ENCODE measurements at regions not wholly inside any gene's neighbourhood (a gene's known extent, or its start where the extent isn't known, plus 50 kb on each side); places are given as distances from the start of the nearest gene placed in this dataset.

DNA sequence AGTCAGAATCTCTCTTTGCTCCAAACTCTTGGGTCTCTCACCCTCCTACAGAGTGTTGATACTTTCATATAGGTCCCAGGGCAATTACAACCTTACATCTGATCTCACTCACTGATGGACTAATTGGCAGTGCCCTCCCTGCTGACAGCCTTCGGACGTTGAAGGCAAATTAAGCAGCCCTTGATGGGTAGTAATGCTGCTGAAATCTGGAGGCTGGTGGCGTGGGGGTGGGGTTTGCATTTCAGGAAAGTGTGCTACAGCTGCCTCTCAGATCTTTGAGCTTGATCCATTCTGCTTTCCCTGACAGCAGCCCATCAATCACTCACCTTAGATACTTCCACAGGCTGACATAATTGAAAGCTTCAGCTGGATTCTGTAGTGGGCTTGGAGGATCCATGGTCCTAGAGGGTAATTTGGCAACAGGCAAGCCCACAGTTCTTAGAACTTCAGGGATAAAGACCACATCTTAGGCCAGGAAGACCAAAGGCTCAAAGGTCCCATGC, 349.1 kb upstream of the PODXL start:
- TF ChIP-seq, protein P1, sequence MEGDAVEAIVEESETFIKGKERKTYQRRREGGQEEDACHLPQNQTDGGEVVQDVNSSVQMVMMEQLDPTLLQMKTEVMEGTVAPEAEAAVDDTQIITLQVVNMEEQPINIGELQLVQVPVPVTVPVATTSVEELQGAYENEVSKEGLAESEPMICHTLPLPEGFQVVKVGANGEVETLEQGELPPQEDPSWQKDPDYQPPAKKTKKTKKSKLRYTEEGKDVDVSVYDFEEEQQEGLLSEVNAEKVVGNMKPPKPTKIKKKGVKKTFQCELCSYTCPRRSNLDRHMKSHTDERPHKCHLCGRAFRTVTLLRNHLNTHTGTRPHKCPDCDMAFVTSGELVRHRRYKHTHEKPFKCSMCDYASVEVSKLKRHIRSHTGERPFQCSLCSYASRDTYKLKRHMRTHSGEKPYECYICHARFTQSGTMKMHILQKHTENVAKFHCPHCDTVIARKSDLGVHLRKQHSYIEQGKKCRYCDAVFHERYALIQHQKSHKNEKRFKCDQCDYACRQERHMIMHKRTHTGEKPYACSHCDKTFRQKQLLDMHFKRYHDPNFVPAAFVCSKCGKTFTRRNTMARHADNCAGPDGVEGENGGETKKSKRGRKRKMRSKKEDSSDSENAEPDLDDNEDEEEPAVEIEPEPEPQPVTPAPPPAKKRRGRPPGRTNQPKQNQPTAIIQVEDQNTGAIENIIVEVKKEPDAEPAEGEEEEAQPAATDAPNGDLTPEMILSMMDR (conservative IDR thresholded peaks at IDR 0.05; ENCODE audit: low read depth, low read length) = no peak
- no peak for TF ChIP-seq CHD1 (IDR thresholded peaks at IDR 0.05; ENCODE audit: low read depth, low read length)
- no peak for TF ChIP-seq POLR2A (IDR thresholded peaks at IDR 0.05; ENCODE audit: low read depth, low read length)
- TF ChIP-seq RAD21 (IDR thresholded peaks at IDR 0.05; ENCODE audit: low read length) = no peak
- TF ChIP-seq CEBPB (IDR thresholded peaks at IDR 0.05; ENCODE audit: low read depth, low read length) = no peak
- TF ChIP-seq SMC3 (IDR thresholded peaks at IDR 0.05; ENCODE audit: low read depth, low read length) = no peak
- no peak for TF ChIP-seq MAZ (IDR thresholded peaks at IDR 0.05; ENCODE audit: borderline replicate concordance, low read depth, low read length)
- TF ChIP-seq MXI1 (IDR thresholded peaks at IDR 0.05; ENCODE audit: borderline replicate concordance, low read depth, low read length) = no peak
- TF ChIP-seq BHLHE40 (IDR thresholded peaks at IDR 0.05; ENCODE audit: low read depth, low read length) = no peak
- no peak for TF ChIP-seq RFX5 (IDR thresholded peaks at IDR 0.05; ENCODE audit: low read depth, low read length)
- TF ChIP-seq, protein P2, sequence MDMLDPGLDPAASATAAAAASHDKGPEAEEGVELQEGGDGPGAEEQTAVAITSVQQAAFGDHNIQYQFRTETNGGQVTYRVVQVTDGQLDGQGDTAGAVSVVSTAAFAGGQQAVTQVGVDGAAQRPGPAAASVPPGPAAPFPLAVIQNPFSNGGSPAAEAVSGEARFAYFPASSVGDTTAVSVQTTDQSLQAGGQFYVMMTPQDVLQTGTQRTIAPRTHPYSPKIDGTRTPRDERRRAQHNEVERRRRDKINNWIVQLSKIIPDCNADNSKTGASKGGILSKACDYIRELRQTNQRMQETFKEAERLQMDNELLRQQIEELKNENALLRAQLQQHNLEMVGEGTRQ (IDR thresholded peaks at IDR 0.05; ENCODE audit: low read depth, low read length) = no peak
- TF ChIP-seq FOS (IDR thresholded peaks at IDR 0.05; ENCODE audit: low read depth, low read length) = no peak
- TF ChIP-seq MAFK (IDR thresholded peaks at IDR 0.05; ENCODE audit: low read depth, low read length) = no peak
- TF ChIP-seq, protein P3, sequence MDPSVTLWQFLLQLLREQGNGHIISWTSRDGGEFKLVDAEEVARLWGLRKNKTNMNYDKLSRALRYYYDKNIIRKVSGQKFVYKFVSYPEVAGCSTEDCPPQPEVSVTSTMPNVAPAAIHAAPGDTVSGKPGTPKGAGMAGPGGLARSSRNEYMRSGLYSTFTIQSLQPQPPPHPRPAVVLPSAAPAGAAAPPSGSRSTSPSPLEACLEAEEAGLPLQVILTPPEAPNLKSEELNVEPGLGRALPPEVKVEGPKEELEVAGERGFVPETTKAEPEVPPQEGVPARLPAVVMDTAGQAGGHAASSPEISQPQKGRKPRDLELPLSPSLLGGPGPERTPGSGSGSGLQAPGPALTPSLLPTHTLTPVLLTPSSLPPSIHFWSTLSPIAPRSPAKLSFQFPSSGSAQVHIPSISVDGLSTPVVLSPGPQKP (IDR thresholded peaks at IDR 0.05; ENCODE audit: borderline replicate concordance, low read depth, low read length) = no peak

Measured in IMR-90 (cell line).